ENCODE measurements at regions not wholly inside any gene's neighbourhood (a gene's known extent, or its start where the extent isn't known, plus 50 kb on each side); places are given as distances from the start of the nearest gene placed in this dataset.
A peak's percentile ranks its signal among the peaks of the same experiment; 100 is the strongest.

- DNase-seq (ENCODE audit: low spot score): no peak
- in situ Hi-C loops (cut with MboI; ENCODE audit: low sequenced_read_pairs, unreplicated experiment): no loop called here
- no peak for TF ChIP-seq CTCF (IDR thresholded peaks at IDR 0.05; ENCODE audit: borderline replicate concordance, control extremely low read depth, extremely low read depth, insufficient read depth, missing control alignments)
Measured at GRCh38 chr2:156124458-156124857, 208.1 kb downstream of the NR4A2 start.

GRCh38 chr2:156118753-156119416 is 213.6 kb downstream of the NR4A2 start:
- no peak for TF ChIP-seq CTCF (IDR thresholded peaks at IDR 0.05; ENCODE audit: borderline replicate concordance, control extremely low read depth, extremely low read depth, insufficient read depth, missing control alignments)
- in situ Hi-C loops (cut with MboI; ENCODE audit: low sequenced_read_pairs, unreplicated experiment): no loop called here
- no peak for DNase-seq (ENCODE audit: low spot score)

GRCh38 chr2:156116113-156116512 is 216.4 kb downstream of the NR4A2 start:
- TF ChIP-seq CTCF (IDR thresholded peaks at IDR 0.05; ENCODE audit: borderline replicate concordance, control extremely low read depth, extremely low read depth, insufficient read depth, missing control alignments): no peak
- no peak for DNase-seq (ENCODE audit: low spot score)
- in situ Hi-C loops (cut with MboI; ENCODE audit: low sequenced_read_pairs, unreplicated experiment): no loop called here

- TF ChIP-seq CTCF (IDR thresholded peaks at IDR 0.05; ENCODE audit: borderline replicate concordance, control extremely low read depth, extremely low read depth, insufficient read depth, missing control alignments): no peak
- no peak for DNase-seq (ENCODE audit: low spot score)
- in situ Hi-C loops (cut with MboI; ENCODE audit: low sequenced_read_pairs, unreplicated experiment): no loop called here
Measured at GRCh38 chr2:156115338-156115737, 217.2 kb downstream of the NR4A2 start.

GRCh38 chr2:156112323-156112722 is 220.2 kb downstream of the NR4A2 start:
- in situ Hi-C loops (cut with MboI; ENCODE audit: low sequenced_read_pairs, unreplicated experiment): no loop called here
- TF ChIP-seq CTCF (IDR thresholded peaks at IDR 0.05; ENCODE audit: borderline replicate concordance, control extremely low read depth, extremely low read depth, insufficient read depth, missing control alignments): no peak
- DNase-seq (ENCODE audit: low spot score): no peak

- DNase-seq (ENCODE audit: low spot score): peak; percentile 35
- TF ChIP-seq CTCF (IDR thresholded peaks at IDR 0.05; ENCODE audit: borderline replicate concordance, control extremely low read depth, extremely low read depth, insufficient read depth, missing control alignments): peak; percentile 33
- in situ Hi-C loops (cut with MboI; ENCODE audit: low sequenced_read_pairs, unreplicated experiment): no loop called here
Measured at GRCh38 chr2:156110890-156111289, 221.6 kb downstream of the NR4A2 start.

Measured in GM13976 (cell line).